ENCODE measurements at regions not wholly inside any gene's neighbourhood (a gene's known extent, or its start where the extent isn't known, plus 50 kb on each side); places are given as distances from the start of the nearest gene placed in this dataset.
A peak's percentile ranks its signal among the peaks of the same experiment; 100 is the strongest.
"Not testable (repeated sequence)": the region's sequence is repeated elsewhere in the genome, so short reads cannot be mapped to it uniquely, and the experiment has no call there.

DNA sequence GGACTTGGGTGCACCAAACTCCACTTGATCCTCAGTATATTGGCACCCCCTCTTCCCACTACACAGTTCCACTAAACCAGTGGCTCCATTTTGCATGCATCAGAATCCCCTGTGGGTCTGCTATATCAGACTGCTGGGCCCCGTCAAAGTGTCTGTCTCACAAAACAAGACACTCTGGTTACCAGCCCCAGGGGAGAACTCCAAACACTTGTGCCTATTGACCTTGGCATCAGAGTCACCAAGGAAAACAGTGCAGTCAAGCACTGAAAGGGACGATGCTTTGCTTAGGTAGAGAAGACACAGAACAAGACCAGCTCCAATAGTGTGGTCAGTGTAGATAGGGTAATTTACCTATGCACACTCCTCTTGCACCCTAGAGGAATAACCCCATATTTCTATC, 205.8 kb upstream of the RAI14 start:
- DNase-seq, result no peak

DNA sequence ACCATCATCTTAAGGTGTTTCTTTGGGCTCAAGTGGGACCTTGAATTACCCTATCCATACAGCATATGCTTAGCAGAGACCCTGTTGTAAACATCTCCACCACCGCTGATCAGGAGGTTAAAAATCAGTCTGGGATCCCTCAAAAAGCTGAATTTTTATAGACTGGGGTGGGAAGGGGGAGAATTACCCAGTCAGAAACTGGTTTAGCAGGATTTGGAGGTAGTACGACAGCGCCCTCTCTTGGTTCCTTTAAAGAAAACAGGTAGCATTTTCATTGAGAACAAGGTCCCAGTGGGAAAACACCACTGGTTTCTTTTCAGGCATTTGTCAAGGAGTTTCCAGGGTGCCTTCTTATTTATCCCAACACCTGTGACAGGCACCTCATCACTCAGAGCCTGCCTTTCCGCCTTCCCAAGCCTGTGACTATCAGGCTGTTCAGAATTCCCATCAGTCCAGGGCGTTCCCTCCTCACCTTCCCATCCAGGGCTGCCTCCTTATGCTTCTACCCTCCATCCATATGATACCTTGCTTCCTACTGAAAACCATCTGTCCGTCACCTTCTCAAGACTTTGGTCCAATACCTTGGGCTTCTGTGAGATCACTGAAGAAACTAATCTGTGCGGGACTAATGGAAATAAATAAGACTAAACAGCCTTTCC, 203.8 kb upstream of the RAI14 start:
- no peak for DNase-seq

- DNase-seq, result no peak
Observed at GRCh38 chr5:34455098-34455497, 201.0 kb upstream of the RAI14 start.

GRCh38 chr5:34459908-34460307, 196.2 kb upstream of the RAI14 start:
- no peak for DNase-seq

DNA sequence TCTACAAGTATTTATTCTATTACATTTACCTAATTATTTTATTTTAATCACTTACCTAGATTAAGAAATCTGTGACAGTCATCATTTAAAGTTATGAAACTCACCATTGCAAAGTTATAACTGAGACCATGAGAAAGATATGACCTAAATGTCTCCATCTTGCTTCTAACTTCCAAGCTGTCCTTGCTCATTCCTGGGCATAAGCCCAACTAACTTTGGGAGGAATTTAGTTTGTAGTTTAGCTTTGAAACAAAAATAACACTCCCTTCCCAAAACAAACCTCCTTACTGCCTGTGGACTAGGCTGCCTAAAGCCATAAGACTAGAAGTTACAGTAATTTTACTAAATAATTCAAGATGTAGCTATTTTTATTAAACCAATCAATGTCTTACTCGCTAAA, 195.6 kb upstream of the RAI14 start:
- no peak for DNase-seq

DNA sequence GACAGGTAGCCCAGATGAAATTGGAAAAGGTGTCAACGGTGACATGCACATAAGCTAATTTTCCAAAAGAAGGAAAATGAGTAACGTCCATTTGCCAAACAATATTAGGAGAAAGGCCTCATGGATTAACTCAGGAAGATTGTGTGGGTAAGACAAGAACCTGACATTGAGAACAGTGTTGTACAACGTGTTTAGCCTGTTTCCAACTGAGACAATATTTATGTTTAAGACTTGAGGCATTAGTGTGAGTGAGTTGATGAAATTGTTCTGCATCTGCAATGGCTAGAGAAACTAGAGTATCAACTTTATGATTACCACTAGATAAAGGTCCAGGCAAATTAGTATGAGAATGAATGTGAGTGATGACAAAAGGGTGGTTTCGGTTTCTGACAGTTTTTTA, 191.3 kb upstream of the RAI14 start:
- DNase-seq, result no peak

- DNase-seq, result not testable (repeated sequence)
Observed at GRCh38 chr5:34465301-34465700, 190.8 kb upstream of the RAI14 start.

DNA sequence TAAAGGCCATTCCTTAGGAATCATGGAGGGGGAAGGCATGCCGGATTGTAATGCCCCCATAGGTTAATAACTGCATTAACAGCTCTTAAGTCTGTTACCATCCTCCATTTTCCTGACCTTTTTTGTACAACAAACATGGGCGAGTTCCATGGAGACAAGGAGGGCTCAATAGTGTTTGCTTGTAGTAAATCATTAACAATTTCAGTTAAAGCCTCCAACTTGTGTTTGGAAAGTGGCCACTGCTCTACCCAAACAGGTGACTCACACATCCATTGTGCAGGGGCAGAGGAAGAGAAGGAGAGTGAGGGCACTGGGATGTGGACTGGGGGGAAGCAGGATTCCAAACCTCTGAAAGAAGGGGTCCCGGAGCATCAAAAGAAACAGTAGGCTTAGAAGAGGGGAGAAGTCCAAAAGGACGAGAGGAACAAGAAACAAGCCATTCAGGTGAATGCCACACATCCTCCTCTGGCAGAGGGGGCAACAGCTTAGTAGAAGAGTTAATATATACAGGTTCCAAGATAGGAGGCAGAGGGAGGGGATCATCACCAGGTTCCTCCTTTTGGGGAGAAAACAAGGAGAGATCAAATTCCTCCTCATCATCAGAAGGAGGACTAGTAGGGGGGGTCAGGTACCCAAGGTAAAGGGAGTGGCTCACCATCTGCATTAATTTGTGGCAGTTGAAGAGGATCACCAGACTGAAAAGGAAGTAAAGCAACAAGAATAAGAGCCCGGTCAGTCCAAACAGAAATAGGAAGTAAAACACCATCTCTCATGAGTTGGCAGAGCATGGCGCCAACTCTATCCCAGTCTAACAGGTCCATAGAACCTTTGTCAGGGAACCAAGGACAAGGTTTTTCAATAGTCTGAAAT, 189.4 kb upstream of the RAI14 start:
- not testable (repeated sequence) for DNase-seq

- DNase-seq, result no peak
Observed at GRCh38 chr5:34467436-34467835, 188.7 kb upstream of the RAI14 start.

- not testable (repeated sequence) for DNase-seq
Observed at GRCh38 chr5:34467984-34468383, 188.1 kb upstream of the RAI14 start.

GRCh38 chr5:34469971-34470370, 186.2 kb upstream of the RAI14 start:
- DNase-seq, result no peak

DNA sequence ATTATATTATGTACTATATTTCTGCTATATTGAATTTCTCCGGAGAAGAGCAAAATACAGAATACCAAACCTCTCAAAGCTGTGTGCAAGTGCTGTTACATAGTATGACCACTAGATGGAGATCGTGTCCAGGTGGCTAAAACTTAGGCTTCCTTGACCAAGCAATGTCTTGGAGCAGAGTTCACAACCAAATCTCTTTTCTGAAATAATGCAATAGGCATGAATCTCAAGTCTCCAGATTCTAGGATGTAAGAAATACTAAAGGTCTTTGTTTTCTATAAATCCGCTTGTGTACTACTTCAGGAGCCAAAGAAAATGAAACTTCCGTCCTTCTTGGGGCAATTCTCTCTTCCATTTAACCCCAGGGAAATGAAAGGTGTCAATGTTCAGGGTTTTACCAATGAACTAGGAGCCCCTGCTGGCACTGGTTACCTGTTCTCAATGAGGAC, 181.5 kb upstream of the RAI14 start:
- DNase-seq, result no peak

DNA sequence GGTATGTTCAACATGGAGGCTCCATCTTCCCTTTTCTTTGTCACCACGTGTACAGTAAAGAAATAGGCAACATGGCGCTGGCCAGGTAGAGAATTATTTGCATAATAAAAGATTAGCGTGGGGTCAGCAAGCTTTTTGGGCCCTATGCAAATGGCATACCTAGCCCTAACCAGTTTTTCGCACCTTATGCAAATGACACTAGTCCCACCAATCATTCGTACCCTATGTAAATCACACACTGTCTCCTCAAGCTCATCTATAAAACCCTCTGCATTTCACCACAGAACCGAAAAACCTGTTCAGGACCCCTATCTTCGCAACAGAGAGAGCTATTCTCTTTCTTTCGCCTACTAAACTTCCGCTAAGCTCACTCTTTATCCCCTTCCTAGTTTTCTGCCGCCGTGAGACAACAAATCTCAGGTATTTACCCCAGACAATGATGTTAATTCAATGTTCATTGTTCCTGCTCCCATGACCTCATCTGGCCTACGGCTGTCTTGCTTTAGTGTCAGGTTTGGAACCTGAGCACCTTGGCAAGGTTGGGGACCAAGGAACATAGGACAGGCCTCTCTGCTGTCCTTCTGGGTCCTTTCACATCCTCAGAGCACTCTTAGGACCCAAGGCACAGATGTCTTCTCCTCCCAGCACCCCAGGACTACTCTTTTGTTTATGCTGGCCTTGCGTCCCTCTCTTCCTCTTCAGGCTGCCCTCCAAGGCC, 180.7 kb upstream of the RAI14 start:
- no peak for DNase-seq

DNA sequence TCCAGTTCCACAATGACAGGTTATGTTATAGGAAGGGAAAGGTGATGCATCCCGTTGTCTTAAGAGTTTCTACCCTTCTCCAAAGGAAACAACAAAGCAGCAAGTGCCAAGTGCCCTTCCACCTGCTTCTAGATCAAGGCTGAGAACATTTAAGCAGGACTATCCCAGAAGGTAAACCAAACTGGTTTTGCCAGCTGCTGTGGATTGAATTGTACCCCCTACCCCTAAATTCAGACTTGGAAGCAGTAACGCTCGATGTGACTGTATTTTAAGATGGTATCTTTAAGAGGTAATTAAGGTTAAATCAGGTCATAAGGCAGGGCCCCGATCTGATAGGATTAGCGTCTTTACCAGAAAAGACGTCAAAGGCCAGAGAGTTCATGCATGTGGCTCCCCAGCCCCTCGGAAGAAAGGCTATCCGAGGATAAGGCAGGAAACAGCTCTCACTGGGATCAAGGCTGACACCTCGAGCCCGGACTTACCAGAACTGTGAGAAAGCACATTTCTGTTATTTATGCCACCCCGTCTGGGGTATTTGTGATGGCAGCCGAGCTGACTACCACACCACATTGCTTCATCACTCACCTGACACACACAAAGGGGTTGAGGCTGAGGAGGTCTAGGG, 179.1 kb upstream of the RAI14 start:
- DNase-seq, result no peak

GRCh38 chr5:34480810-34481528, 175.2 kb upstream of the RAI14 start:
- no peak for DNase-seq

DNA sequence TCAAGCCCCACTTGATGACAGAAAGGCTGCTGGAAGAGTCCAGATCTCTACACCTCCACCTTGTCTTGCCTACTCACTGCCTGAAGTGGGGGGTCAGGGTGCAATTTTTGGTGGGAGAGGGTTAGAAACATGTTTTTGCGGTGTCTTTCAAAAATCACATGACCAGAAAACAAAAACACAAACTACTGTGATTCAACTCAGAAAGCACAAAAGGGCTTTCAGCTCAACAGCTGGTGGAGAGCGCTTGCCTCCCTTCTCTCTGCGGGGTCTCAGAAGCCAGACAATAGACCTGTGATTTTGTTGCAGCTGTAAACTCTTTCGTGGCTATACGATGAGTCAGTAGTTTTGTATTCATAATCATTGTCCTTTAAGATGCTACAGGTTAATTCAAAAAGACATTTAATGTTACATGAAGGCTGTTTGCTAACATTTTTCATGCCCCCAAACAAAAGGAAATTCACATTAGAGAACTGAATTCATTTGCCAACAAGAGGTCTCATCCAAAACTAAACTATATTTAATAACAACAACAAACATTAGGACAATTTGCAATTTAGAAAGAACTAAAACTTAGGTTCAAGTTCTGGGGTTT, 172.6 kb upstream of the RAI14 start:
- DNase-seq, result no peak

DNA sequence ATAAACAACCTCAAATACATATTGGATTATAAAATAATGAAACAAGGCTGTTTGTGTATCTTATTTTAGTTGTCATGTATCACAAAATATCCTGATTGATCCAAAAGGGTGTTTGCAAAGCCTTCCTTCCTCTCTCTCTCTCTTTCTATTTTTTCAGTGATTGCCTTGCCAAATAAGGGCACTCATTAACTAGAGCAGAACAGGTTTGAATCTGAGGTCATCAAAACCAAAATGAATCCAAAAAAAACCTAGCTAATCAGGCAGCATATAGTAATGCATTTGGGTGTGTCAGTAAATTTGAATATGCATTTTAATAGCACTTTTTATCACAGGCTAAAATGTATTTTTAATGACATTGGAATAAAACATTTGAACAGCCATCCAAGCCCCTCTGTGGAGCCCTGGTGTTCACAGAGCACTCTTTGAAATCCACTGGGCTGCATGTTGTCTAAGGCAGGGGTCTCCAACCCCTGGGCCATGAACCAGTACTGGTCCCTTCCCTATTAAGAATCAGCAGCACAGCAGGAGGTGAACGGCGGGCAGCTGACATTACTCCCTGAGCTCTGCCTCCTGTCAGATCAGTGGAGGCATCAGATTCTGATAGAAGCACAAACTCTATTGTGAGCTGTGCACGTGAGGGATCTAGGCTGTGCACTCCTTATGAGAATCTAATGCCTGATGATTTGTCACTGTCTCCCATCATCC, 171.8 kb upstream of the RAI14 start:
- no peak for DNase-seq

DNA sequence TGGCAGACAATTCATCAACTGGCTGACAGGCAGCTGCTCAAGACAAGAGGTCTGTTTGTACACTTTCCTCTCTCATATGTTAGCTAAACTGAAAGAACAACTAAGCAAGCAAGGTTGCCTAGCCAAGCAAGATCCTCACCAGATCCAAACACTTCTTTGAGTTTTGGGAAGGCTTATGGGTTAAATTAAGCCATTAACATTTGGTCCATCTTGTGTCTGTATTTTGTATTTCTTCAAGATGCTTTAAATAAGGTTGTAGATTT, 170.4 kb upstream of the RAI14 start:
- no peak for DNase-seq

DNA sequence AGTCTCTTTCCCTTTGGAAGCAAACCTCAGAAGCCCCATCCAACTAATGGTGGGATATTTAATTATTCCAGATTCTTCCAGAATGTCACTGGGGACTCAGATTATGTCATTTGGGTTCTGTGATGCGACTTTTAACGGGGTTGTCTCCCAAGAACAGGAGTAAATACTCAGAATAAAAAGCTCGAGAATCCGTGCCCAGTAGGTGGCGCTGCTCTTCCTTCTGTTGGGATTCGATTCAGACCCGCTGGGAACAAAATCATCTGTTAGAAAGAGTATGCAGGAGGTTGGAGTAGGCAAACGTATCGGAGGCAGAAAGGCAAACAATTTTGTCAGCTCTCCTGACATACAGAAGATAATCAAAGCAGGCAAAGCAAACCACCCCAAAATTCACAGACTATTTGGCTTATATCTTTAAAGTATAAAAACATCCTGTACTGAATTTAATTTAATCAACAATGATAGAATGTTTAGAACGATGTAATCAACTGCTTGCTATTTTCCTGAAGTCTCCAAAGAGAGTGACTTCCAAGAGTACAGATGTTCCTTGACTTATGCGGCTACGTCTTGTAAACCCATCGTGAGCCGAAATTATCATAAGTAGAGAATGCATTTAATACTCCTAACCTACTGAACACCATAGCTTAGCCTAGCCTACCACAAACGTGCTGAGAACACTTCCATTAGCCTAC, 169.8 kb upstream of the RAI14 start:
- DNase-seq, result peak; percentile 29

GRCh38 chr5:34486849-34487158, 169.3 kb upstream of the RAI14 start:
- DNase-seq, result no peak

DNA sequence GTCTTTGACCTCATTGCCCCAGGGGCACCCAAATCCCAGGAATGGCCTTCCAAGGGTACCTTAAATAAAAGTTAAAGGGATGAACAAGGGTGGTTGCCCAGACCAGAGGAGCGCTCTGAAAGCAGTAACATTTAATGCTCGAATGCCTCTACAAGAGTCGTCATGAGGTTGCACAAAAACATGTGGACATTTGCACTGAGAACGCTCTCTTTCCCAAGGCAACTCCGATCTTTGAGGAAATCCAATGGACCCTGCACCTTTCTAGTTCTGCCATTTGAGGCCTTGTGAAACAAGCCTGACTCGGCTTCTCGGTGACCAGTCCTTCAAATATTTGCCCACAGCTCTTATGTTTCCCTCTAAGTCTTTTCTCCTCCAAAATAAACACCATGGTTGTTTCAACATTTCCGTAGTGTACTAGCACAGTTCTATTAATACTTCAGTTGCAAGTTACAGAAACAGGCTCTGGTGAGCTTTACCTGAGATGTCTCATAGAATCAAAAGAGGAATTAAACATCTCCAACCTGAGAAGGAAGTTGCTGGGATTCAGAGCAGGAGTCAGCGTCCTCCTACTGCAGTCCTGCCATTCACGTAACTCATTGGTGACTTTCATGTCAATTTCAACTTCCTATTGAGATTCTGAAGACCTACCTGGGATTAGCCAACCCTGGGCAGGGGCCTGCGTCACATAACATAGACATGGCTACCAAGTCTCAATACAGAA, 168.8 kb upstream of the RAI14 start:
- DNase-seq, result no peak
